NCI-H2081 (cell line): ENCODE measurements at regions not wholly inside any gene's neighbourhood (a gene's known extent, or its start where the extent isn't known, plus 50 kb on each side); places are given as distances from the start of the nearest gene placed in this dataset.
"Not testable (repeated sequence)": the region's sequence is repeated elsewhere in the genome, so short reads cannot be mapped to it uniquely, and the experiment has no call there.

Experiments used
- DNase-seq, 2 experiments: peaks; one replicate each; lab custom pipeline; 2025; lab: John Stamatoyannopoulos, UW

DNA sequence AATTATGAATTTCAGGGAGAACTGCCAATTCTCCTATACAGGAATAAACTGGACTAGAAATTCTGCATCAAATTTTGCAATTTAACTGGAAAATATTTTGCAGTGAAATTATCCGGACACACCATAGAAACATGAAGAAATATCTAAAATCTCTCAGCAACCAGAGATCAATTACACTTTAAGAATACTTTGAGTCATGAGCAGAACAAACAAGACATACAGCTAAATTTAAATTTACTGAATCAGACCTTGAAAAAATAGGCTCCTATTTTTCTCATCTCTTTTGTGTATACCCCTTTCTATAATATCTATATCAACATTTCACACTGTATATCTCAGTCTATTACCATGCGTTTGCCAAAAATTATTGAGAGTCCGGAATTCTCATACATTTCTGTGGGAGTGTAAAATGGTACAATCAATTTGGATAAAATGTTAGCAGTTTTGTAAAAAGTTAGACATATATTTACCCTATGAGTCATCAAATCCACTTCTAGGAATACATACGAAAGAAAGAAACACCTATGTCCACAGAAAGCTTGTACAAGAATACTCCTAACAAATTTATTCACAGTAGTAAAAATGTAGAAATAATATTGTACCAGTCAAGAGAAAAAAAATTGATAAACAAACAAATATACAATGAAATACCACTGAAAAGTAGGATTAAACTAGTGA, 593.1 kb upstream of the NECTIN3 start:
- DNase-seq = no peak

DNA sequence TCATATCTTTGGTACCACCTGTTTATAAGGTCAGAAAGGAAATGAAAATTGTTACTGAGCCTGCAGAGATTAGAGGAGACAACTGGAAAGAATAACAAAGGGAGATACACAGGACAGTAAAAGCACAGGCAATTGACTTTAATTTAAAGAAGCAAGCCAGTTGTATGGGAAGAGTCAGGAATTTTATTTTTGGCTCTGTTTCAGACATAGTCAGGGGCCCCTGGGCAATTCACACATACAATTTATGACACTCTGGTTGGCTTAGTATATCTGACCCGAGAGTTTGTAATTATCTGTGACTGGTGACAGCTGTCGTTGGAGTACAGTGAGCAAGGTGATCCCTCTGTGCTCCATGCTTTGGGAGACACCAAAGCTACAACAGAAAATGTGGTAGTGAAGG, 591.9 kb upstream of the NECTIN3 start:
- DNase-seq = peak in 1 of 2 experiments; percentile 17

DNA sequence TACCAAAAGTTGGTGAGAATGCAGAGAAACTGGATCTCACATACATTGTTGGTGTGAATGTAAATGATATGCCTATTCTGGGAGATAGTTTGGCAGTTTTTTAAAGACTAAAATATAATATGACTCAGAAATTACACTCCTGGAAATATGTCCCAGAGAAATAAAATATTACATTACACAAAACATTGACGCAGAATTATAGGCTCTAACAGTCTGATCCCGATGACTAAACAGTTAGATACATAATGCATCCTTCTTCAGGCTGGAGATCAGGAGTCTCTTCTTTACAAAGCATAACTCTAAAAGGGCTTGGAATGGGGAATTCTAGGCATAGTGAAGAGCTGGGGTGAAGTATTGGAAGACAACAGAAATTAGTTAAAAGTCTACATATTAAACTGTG, 586.2 kb upstream of the NECTIN3 start:
- no peak for DNase-seq

DNA sequence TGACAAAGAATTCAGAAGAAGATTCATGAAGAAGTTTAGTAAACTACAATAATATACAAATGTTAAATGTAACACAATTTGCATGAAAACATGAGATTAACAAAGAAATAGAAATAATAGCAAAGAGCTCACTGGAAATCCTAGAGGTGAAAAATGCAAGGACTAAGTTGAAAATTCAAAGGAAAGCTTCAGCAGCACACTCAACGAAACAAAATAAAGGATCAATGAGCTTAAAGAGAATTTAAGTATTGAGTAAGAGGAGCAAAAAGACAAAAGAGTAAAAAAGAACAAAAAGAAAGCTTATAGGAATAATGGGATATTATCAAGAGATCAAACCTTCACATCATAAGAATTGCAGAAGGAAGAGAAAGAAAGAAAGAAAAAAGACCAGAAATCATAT, 583.8 kb upstream of the NECTIN3 start:
- no peak for DNase-seq

DNA sequence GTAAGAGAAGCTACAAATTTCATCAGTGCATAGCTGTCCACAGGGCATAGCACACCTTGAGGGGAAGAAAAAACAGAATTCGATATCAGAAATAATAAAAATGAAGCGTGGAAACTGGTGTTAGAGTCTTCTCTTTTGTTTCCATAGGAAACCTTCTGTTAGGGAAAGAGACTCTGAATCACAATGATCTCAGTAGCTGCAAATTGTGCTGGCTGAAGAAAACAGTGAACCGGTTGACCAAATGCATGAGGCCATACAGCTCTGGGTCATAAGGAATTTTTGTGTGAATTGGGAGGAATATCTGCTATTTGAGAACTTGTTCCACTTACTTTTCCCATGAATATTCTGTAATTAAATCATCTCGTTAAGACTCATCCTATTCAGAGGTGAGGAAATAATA, 580.2 kb upstream of the NECTIN3 start:
- DNase-seq = no peak

DNA sequence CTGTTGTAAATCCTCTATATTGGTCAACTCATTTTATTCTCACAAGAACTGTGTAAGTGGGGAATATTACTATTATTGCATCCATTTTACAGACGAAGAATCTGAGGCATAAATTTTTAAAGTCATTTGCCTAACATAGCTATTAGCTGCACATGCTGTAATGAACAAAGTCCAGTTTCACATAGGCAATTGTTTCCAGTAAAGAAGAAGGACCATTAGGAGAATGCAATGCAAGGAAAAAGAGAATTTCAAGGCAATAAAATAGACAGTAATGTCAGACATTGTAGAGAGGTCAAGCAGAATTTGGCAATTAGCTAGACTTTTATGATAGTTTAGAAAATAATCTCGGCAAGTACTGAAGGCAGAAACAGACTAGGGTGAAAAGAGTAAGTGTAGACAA, 578.7 kb upstream of the NECTIN3 start:
- no peak for DNase-seq

DNA sequence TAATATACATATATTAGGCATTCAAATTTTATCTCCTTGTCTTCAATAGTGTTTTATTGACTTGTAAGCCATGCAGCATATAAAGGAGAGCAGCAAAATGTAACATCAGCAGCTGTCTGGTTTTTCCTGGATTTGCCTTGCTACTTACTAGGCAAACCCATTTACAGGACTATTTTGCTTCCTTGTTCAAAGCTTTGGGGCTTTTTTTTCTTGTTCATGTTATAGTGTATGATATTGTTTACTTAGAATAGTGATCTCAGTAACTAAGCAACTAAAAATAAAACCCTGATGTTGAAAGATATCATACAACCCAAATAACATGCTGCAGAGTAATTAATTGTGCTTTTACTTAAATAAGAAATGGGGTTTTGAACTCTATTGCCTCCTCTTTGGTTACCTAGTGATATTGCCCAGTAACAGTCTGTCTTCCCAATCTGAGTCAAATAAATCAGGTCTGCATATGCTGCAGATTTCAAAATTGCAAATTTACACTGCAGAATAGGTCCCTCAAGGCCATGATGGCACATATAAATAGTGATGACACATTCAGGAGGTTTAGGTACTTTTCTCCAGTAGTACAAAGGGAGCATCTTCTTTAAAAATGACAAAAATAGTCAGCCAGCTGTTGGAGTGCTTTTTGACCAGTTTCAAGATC, 578.1 kb upstream of the NECTIN3 start:
- no peak for DNase-seq

DNA sequence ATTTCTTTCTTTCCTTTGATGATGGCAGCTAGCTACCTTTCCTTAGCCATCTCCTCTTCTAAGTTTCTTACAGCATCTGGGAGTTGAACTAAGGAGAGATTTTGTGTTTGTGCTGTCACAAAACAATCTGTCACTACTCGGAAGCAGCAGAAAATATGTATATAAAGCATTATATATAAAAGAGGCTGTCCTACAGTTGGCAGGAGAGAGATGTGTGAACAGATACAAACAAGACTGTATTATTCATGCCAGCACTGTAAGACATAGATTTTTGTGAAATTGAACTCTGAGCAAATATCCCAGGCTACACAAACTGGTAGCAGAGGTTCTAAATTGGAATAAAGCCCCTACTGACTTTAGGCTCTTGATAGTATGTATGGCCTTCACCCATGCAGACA, 577.5 kb upstream of the NECTIN3 start:
- no peak for DNase-seq

DNA sequence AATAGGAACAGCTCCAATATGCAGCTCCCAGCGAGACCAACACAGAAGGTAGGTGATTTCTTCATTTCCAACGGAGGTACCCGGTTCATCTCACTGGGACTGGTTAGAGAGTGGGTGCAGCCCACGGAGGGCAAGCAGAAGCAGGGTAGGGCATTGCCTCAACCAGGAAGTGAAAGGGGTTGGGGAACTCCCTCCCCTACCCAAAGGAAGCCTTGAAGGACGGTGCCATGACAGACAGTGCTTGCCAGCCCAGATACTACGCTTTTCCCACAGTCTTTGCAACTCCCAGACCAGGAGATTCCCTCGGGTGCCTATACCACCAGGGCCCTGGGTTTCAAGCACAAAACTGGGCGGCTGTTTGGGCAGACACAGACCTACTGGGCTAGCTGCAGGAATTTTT, 576.9 kb upstream of the NECTIN3 start:
- DNase-seq = no peak

DNA sequence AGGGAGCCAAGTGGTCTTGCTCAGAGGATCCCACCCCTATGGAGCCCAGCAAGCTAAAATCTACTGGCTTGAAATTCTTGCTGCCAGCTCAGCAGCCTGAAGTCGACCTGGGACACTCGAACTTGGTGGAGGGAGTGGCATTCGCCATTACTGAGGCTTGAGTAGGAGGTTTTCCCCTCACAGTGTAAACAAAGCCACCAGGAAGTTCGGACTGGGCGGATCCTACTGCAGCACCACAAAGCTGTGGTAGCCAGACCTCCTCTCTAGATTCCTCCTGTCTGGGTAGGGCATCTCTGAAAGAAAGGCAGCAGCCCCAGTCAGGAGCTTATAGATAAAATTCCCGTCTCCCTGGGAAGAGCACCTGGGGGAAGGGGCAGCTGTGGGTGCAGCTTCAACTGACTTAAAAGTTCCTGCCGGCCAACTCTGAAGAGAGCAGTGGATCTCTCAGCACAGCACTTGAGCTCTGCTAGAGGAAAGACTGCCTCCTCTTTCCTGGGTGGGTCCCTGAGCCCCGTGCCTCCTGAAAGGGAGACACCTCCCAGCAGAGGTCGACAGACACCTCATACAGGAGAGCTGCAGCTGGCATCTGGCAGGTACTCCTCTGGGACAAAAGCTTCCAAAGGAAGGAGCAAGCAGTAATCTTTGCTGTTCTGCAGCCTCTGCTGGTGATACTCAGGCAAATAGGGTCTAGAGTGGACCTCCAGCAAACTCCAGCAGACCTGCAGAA, 576.3 kb upstream of the NECTIN3 start:
- DNase-seq = no peak

DNA sequence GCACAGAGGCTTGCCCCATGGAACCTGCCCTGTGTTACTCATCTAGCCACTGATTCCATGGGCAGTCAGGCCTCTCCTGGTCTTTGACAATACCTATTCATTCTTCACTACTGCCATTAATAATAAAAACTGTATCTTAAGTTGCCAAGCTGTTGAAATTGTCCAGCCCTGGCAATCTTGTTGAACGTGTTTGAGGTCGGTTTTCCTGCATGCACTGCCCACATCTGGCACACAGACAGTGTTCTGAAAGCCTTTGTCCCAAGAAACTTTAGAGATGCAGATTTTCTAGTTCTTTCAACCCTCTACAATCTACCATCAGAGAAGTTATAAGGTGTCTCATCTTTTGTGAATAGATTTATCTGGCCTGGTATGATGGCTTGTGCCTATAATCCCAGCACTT, 567.2 kb upstream of the NECTIN3 start:
- DNase-seq = no peak

DNA sequence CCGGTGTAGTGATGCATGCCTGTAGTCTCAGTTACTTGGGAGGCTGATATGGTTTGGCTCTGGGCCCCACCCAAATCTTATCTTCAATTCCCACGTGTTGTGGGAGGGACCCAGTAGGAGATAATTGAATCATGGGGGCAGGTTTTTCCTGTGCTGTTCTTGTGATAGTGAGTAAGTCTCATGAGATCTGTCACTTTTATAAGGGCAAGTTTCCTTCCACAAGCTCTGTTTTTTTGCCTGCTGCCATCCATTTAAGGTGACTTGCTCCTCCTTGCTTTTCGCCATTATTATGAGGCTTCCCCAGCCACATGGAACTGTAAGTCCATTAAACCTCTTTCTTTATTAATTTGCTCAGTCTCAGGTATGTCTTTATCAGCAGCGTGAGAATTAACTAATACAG, 566.7 kb upstream of the NECTIN3 start:
- DNase-seq = no peak

DNA sequence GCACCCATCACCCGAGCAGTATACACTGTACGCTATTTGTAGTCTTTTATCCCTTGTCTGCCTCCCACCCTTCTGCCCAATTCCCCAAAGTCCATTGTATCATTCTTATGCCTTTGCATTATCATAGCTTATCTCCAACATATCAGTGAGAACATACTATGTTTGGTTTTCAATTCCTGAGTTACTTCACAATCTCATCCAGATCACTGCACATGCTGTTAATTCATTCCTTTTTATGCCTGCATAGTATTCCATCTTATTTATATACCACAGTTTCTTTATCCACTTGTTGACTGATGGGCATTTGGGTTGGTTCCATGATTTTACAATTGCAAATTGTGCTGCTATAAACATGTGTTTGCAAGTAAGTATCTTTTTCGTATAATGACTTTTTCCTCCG, 564.7 kb upstream of the NECTIN3 start:
- no peak for DNase-seq

DNA sequence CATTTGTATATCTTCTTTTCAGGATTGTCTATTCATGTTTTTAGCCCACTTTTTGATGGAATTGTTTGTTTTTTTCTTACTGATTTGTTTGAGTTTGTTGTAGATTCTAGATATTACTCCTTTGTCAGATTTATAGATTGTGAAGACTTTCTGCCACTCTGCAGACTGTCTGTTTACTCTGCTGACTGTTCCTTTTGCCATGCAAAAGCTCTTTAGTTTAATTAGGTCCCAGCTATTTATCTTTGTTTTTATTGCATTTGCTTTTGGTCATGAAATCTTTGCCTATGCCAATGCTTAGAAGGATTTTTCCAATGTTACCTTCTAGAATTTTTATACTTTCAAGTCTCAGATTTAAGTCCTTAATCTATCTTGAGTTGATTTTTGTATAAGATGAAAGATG, 564.0 kb upstream of the NECTIN3 start:
- not testable (repeated sequence) for DNase-seq

DNA sequence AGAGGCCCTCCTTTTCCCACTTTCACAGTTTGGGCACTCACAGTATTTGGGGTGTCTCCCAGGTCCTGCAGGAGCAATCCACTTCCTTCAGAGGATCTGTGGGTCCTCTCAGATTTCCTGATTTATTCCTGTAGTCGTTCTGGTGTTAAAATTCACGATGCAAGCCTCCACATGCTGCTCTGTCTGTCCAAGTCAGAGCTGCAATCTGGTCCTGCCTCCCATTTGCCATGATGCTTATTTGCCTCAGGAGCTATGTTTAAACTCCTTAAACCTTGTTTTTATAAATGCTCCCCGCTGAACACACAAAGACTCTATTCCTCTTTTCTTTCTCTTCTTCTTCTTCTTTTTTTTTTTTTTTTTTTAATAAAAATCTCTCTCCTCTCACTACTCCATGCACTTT, 558.7 kb upstream of the NECTIN3 start:
- DNase-seq = no peak

DNA sequence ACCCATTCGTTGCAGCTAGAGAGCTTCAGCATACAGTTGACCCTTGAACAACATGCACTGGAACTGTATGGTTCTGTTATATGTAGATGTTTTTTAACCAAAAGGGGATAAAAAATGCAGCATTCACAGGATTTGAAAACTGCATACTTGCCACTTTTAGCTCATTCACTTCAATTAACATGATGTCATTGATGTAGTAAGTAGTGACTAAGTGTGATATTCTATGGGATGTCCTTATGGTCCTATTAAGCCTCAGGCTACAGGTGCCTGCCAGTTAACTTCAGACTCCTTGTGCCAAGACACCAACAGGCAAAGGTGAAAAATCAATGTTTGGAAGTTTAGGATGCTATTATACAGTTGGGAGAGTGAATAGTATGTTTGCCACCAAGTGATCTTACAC, 553.6 kb upstream of the NECTIN3 start:
- no peak for DNase-seq

DNA sequence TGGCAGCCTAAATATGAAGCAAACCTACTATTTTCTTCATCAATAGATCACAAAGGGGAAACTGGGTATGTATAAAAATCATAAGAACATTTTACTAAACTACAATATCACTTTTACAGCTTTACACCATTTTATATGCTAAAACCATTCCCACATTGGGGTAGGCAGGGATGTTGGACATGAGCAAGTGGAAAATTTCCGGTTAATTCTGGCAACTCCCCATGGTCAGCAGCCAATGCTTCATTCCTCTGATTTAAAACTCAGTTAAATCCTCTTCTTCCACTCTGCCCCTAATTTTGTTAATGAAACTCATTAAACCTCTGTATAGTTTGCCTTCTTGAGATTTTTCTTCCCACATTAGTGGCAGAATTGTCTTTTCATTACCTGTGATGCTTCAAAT, 552.5 kb upstream of the NECTIN3 start:
- no peak for DNase-seq

DNA sequence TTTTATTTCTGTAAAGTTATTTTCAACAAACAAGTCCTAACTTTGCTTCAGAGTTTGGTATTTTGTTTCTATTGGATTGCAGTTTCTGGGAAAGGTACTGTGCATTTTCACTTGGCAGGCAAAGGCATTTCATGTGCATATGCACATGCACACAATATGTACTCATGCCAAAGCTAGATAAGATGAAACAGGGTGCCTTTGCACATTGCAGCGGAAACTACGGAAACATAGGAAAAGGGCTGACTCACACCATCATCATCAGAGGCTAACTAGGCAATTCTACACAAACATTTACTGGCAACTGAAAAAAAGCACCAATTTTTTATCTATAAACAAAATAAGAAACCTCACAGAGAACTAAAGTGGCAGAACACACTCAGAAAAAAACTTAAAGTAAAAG, 550.6 kb upstream of the NECTIN3 start:
- no peak for DNase-seq

DNA sequence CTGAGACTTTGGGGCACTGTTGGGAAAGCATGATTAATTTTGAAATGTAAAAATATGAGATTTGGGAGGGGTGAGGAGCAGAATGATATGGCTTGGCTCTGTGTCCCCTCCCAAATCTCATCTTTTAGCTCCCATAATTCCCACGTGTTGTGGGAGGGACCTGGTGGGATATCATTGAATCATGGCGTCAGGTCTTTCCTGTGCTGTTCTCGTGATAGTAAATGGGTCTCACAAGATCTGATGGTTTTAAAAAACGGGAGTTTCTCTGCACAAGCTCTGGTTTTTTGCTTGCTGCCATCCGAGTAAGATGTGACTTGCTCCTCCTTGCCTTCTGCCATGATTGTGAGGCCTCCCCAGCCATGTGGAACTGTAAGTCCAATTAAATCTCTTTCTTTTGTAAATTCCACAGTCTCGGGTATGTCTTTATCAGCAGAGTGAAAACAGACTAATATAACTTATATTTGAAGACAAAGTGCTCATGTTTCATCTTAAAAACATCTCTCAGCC, 546.0 kb upstream of the NECTIN3 start:
- DNase-seq = not testable (repeated sequence)

DNA sequence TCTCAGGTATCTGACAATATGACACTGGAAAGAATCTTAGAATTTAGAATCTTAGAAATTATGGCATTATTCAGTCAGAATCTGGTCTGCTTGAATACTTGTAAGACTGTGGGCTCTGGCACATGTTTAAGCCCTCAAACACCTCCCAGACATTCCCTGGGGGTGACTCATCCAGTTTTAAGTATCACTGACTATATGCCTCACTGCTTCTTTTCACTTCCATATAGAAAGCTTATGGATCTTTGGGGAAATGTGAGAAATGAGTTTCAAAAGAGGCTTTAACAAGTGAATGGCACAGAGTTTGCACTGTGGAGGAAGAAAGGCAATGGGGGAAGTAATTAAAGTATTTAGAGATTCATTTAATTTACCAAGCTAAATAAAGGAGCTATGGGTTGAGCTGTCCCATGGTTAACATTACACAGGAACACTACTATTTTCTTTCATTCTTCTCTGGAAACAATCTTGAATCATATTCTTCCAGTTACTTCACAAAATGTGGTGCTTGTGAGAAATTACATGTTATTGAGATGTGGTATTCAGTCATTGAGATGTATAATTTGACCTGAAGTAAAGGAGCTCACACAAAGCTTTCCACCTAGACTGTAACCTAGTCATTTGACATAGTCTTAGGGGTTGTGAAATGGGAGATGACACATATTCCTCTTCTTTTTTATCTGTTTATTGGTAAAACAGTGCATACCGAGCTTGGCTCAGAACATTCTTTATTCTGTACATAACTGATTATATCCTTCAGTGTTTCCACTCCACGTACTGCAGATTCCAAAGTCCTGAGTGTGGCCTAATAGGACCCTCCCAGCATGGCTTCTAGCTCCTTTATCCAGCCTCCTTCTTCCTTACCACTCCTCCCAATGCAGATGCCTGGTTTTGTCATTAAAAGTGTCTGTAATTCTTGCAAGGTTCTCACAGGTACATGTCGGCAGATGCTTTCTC, 544.6 kb upstream of the NECTIN3 start:
- DNase-seq = no peak

DNA sequence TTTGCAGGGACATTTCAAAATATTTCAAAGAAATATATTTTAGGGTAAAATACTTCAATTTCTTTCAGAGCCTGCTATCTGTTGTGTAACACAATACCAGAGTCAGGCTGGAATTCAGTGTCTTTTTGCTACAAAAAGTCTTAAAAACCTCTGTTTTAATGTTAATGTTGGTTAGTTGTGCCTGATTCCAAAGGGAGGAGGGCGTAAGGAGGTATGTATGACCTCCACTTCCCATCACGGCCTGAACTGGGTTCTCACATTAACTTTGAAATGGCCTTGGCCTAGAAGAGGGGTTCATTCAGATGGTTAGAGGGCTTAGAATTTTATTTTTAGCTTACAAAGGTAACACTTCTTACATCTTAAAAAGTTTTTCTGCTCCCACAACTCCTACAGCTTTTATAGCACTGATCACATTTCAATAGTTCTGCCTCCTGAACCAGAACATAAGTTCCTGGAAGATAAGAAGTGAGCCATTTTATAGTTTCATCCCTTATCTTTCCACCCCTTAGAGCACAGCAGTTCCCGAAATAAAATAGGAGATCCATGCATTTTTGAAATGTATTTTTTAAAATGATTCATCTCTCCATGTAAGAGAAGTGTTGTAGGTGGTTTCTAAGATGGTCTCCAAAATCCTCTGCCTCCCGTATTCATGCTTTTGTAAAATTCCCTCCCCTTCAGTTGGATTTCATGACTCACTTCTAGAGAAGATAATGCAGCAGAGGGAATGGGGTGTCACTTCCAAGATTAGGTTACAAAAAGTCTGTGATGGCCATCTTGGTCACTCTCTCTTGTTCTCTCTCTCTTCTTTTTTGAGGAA, 543.1 kb upstream of the NECTIN3 start:
- no peak for DNase-seq
